GM21825 (cell line): ENCODE measurements at regions not wholly inside any gene's neighbourhood (a gene's known extent, or its start where the extent isn't known, plus 50 kb on each side); places are given as distances from the start of the nearest gene placed in this dataset.

Source experiments
- ATAC-seq: cut with Tn5 transposase; IDR thresholded peaks from one replicate; pipeline ENCODE4 v1.9.1; 2021; ENCODE audit warnings: mild to moderate bottlenecking, moderate library complexity; ENCODE audit not compliant: unreplicated experiment

DNA sequence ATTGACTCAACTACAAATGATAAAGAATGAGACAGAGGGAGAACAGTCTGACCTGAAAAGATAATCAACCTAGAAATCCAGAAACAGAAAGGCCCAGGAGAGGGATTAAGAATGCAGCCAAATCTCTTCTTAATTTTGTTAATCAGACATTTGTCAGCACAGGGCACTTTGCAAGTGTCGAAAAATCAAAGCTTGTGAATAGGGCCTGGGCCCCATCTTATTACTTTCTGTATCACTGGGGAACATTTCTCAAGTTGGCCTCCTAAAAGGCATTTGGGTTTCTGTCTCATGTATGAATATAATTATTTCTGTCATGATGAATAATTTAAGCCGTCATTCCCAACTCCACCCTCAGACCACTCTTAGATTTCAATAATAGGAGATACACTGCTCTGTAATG is 308.4 kb upstream of the PRKCQ start:
- no peak for ATAC-seq

DNA sequence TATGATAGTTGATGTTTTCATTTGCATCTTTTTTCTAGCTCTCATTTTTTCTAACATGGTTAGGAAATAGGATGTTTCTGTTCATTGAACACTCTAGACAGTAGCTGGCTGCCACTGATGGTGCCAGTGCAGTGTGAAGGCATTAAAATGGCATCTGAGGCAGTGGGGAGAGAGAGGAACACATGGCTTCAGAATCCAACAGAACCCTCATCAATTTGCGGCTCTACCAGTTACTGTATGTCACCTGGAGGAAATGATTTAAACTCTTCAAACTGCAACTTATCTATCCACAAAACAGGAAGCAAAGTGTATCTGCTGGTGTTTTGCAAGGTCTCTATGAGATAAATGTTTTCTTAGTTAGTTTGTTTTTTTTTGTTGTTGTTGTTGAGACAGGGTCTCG is 305.2 kb upstream of the PRKCQ start:
- ATAC-seq = no peak

DNA sequence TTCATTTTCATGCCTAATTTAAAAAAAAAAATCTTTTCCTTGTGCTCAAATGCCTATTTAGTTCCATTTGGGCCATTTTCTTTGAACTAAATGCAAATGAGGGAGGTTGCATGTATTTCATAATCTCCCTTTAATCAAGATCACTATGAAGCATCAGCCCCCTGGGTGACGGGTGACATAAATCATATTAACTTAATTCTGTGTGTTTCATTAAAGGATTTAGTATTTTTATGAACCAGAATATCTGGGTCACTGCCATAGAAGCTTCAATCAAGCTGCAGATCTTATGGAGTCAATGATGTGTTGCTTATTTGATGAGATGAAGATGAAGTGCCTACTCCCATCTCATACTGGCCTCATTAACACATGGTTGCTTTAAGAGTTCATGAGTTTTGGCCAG is 301.9 kb upstream of the PRKCQ start:
- ATAC-seq = no peak

GRCh38 chr10:6877722-6878392 is 297.8 kb upstream of the PRKCQ start:
- ATAC-seq = no peak

- no peak for ATAC-seq
Measured at GRCh38 chr10:6877336-6877721, 297.3 kb upstream of the PRKCQ start.

DNA sequence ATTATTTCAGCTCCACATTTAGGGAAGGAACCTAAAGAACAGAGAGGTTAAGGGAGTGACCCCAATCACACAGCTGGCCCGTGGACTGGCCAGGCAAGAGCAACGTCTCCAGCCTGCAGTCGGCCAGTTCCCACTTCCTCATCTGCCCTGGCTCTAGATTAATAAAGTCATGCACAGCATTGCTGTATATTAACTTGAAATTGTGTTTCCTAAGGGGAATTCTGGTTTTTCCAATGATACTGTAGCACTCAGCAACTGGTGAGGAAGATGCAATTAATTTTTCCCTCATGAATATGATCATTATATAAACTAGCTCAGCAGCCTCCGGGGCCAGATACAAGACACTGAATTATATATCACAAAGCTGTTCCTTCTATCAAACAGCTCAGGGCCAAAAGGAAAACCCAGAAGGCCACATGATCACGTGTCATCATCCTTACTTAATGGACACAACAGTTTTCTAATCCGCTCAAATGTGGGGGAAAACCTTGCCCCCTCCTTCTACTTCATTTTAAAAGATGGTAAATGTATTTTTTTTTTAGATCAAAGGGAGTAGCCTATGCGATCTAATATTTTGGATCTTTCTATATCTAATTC is 295.3 kb upstream of the PRKCQ start:
- no peak for ATAC-seq

DNA sequence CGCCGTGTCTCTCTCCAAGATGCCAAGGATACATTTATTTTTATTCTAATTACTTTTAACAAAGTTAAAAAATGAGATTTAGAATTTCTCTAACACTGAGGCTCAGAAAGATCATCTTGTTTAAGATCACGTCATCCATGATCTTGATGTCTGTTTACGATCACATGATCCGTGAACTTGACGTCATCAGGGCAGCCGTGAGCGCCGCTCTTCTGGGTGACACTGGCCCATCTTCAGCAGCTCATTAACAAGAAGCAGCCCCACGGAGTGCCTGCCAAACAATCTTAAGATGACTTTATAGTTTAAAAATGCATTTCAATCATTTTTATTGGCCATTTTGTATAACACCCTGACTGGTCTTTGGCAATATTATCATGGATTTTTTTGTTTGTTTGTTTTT is 291.1 kb upstream of the PRKCQ start:
- no peak for ATAC-seq

GRCh38 chr10:6868036-6868725 is 288.1 kb upstream of the PRKCQ start:
- no peak for ATAC-seq

GRCh38 chr10:6866757-6867156 is 286.7 kb upstream of the PRKCQ start:
- ATAC-seq = no peak

DNA sequence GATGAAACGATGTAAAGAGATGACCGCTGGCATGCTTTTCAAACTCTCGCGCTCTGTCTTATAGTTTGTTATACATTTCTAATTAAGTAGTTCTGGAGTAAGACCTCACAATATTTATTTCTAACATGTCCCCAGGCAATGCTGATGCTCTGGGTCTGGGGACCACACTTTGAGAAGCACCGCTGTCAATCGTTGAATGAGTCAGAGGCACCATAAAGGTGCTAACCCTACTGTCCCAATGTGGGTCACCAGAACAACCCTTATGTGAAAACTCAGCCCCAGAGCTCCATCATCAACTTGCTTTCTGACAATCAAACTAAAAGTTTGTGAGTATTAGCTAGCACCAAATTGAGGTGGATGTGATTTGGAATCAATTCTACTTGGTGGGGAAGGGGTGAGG is 284.1 kb upstream of the PRKCQ start:
- ATAC-seq = no peak

DNA sequence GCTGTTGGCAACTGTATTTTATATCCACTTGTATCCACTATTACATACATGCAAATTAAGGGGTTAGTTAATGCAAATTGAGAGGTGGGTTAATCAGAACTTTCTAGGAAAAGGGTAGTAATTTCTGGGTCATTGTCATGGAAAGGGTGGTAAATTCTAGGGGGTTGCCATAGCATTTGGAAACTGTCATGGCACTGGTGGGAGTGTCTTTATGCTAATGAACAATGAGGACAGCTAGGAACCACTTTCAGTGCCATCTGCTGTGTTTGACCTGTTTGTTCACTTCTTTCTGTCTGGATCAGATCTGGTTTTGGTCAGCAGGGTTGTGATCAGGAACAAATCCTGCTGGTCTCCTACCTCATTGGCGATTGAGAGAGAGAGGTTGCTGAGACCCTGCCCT is 283.3 kb upstream of the PRKCQ start:
- no peak for ATAC-seq

GRCh38 chr10:6850452-6850851 is 270.4 kb upstream of the PRKCQ start:
- ATAC-seq = no peak

DNA sequence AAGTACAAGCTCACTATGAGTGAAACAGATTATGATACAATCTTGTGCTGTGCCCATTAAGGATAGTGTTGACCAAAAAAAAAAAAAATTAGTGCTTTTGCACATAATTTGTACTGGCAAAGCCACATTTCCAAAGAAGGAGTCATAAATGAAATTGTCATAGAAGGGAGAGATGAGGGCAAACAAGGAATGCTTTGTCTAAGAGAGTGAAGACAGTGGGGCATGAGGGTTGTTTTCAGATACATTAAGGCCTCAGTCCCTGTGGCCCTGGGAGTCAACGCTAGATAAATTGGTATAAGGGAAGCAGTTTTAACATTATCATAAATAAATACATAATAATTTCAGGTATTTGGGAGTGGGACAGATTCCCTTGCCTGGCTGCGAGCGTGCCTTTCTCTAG is 267.5 kb upstream of the PRKCQ start:
- no peak for ATAC-seq

- ATAC-seq = no peak
Measured at GRCh38 chr10:6843894-6844650, 264.0 kb upstream of the PRKCQ start.

DNA sequence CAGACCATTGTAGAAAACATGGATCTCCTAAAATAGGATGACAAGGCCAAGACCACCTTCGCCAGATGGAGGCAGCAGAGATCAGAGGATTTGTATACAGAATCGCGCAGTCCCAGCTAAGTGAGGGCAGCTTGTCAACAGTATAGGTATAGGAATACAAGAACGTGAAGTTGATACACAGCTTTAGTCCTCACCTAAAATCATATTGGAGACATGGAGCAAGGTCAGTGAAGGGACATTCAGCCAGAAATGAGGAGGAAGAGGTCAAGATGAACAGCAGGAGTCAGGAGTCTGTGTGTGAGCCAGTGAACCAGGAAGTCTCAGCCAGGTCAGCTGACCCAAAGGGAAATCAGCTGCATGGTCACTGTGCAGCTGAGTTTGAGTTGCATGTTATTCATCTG is 263.4 kb upstream of the PRKCQ start:
- no peak for ATAC-seq

GRCh38 chr10:6842722-6843121 is 262.6 kb upstream of the PRKCQ start:
- no peak for ATAC-seq

GRCh38 chr10:6841761-6842160 is 261.7 kb upstream of the PRKCQ start:
- no peak for ATAC-seq

- no peak for ATAC-seq
Measured at GRCh38 chr10:6840766-6841165, 260.7 kb upstream of the PRKCQ start.

GRCh38 chr10:6840201-6840691 is 260.2 kb upstream of the PRKCQ start:
- ATAC-seq = no peak

DNA sequence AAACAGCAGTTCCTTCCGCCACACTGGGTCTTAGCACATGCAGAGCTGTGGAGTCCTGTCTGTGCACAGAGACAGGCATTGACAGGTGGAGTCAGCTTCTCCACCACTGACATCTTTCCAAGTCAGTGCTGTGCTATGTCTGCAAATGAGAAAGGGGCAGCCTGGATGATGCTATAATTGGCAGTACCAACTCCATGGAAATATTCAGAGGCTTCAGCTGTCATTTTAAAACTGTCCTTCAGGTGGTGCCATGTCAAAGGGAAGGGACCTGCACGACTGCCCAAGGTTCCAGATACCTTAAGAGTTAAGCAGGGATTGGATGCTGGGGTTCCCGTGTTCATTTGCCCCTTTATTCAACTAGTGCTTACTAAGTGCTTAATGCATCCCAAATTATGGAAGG is 258.0 kb upstream of the PRKCQ start:
- no peak for ATAC-seq

DNA sequence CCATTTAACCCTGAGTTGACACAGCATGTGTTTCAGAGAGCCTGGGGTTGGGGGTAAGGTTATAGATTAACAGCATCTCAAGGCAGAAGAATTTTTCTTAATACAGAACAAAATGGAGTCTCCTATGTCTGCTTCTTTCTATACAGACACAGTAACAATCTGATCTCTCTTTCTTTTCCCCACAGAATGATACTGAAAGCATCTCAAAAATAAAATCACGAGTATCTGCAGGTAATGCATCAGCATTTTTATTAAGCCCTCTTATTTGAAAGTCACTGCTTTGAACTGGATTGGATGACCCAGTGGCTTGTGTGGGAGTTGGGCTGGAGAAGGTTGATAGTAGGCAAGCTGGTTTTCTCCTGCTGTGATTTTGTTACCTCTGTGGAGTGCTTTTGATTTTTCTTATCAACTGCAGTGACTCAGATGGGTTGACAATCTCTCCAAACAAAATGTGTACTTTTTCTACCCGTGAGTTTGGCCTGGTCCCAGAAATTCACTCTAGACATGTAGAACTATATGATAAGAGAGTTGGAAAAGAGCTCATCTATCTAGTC is 253.5 kb upstream of the PRKCQ start:
- no peak for ATAC-seq
